NB4 (cell line): ENCODE measurements at regions not wholly inside any gene's neighbourhood (a gene's known extent, or its start where the extent isn't known, plus 50 kb on each side); places are given as distances from the start of the nearest gene placed in this dataset.

ENCODE experiments used
- DNase-seq: peaks from one replicate; pipeline ENCODE4 v3.0.0; 2010; ENCODE audit warnings: low read depth
- H3K4me3 ChIP-seq: one replicate; pipeline ENCODE4 v1.5.1; 2011; ENCODE audit warnings: mild to moderate bottlenecking, low read depth, low read length, moderate library complexity
- MAX ChIP-seq: IDR thresholded peaks from 2 replicates; pipeline ENCODE4 v1.6.1; 2011; ENCODE audit warnings: low read depth, low read length
- MYC ChIP-seq: IDR thresholded peaks from 2 replicates; pipeline ENCODE4 v1.6.1; 2011; ENCODE audit warnings: low read depth, low read length
- POLR2A ChIP-seq: IDR thresholded peaks from 2 replicates; pipeline ENCODE4 v1.6.1; 2011; ENCODE audit warnings: mild to moderate bottlenecking; ENCODE audit not compliant: insufficient read length; ENCODE audit errors: extremely low read depth
- TF ChIP-seq, protein P1 (sequence below): IDR thresholded peaks from one replicate; pipeline ENCODE4 v1.5.1; 2012; ENCODE audit warnings: low read depth, low read length

GRCh38 chr9:13734601-13735000 is 455.1 kb upstream of the MPDZ start:
- no peak overlapping the region for H3K4me3 ChIP-seq
- no peak for DNase-seq
- TF ChIP-seq, protein P1, sequence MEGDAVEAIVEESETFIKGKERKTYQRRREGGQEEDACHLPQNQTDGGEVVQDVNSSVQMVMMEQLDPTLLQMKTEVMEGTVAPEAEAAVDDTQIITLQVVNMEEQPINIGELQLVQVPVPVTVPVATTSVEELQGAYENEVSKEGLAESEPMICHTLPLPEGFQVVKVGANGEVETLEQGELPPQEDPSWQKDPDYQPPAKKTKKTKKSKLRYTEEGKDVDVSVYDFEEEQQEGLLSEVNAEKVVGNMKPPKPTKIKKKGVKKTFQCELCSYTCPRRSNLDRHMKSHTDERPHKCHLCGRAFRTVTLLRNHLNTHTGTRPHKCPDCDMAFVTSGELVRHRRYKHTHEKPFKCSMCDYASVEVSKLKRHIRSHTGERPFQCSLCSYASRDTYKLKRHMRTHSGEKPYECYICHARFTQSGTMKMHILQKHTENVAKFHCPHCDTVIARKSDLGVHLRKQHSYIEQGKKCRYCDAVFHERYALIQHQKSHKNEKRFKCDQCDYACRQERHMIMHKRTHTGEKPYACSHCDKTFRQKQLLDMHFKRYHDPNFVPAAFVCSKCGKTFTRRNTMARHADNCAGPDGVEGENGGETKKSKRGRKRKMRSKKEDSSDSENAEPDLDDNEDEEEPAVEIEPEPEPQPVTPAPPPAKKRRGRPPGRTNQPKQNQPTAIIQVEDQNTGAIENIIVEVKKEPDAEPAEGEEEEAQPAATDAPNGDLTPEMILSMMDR: no peak
- TF ChIP-seq POLR2A: no peak
- no peak for TF ChIP-seq MYC
- TF ChIP-seq MAX: no peak

GRCh38 chr9:13732290-13732689 is 452.8 kb upstream of the MPDZ start:
- H3K4me3 ChIP-seq: no peak overlapping the region
- DNase-seq: no peak
- TF ChIP-seq MYC: no peak
- no peak for TF ChIP-seq MAX
- TF ChIP-seq, protein P1: no peak
- no peak for TF ChIP-seq POLR2A

DNA sequence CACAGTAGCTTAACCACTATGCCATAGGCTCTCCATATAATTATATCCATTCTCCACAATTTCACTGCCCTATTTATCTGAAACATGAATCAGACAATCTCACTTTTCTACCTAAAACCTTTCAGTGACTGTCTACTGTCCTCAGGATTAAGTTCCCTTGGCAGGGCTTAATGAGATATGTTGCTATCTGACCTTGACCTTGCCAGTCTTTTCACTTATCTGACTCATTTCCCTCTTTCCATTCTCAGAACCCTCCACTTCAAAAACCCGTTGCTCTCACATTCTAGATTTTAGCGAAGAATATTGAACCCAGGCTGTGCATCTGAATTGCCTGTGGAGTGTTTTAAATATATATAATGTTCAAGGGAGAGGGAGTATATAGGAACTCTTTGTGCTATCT is 452.1 kb upstream of the MPDZ start:
- no peak for DNase-seq
- no peak overlapping the region for H3K4me3 ChIP-seq
- TF ChIP-seq, protein P1: no peak
- no peak for TF ChIP-seq POLR2A

DNA sequence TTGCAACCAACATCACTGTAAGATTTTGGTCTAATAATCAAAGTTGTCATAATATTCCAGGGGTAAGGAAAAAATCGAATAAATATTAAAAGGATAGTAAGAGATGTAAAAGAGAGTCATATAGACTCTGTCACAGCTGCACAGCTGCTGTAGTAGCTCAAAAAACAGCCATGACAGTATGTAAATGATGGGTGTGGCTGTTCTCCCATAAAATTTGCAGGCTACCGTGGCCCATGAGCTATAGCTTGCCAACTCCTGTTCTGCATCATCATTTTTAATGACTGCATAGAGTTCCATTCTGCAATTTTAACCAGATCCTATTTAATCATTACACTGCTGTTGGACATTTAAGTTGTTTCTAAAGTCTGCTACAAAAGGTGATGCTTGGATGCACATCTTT is 450.5 kb upstream of the MPDZ start:
- DNase-seq: no peak
- no peak overlapping the region for H3K4me3 ChIP-seq
- no peak for TF ChIP-seq POLR2A
- TF ChIP-seq MAX: no peak
- TF ChIP-seq, protein P1: no peak
- TF ChIP-seq MYC: no peak

GRCh38 chr9:13728917-13729811 is 449.7 kb upstream of the MPDZ start:
- TF ChIP-seq MAX (no peak), MYC (no peak), POLR2A (no peak)
- TF ChIP-seq, protein P1: no peak
- no peak for DNase-seq
- no peak overlapping the region for H3K4me3 ChIP-seq
